Endothelial cell of umbilical vein (primary cell): ENCODE measurements at regions not wholly inside any gene's neighbourhood (a gene's known extent, or its start where the extent isn't known, plus 50 kb on each side); places are given as distances from the start of the nearest gene placed in this dataset.

ENCODE experiments used
- BruUV-seq: library from RNA; stranded (reverse); fragments of 400-500 nt; replicated peaks from 2 replicates; lab custom pipeline; 2021; lab: Mats Ljungman, UMichigan
- CTCF ChIA-PET: fragments of 300-600, 350-600 bp; sonication (Branson Sonifier 250); formaldehyde crosslinking; loops from one replicate; lab custom pipeline; 2021; ENCODE audit warnings: antibody characterized with exemption, inconsistent platforms; lab: Charles Lee
- POLR2A ChIA-PET: fragments of 300-600, 350-600 bp; sonication (Branson Sonifier 250); formaldehyde crosslinking; loops from one replicate; lab custom pipeline; 2021; ENCODE audit warnings: antibody characterized with exemption, inconsistent platforms; lab: Charles Lee
- DNase-seq: peaks from one replicate; pipeline ENCODE4 v3.0.0-alpha.2; 2011; ENCODE audit warnings: low read depth, low spot score
- FAIRE-seq: peaks from 2 replicates; lab custom pipeline; 2011; peaks lifted over from hg19 to GRCh38; lab: Jason Lieb, UNC
- H2AFZ ChIP-seq: 2 replicates; pipeline ENCODE4 v1.6.0; 2012; ENCODE audit warnings: low read depth, low read length, control low read depth, inconsistent platforms
- H3K27ac ChIP-seq: 2 replicates; pipeline ENCODE4 v1.5.1; 2011; ENCODE audit warnings: low read depth, mild to moderate bottlenecking, control low read depth, low read length, moderate library complexity; ENCODE audit not compliant: insufficient read depth
- H3K27me3 ChIP-seq, 2 experiments: 2 replicates each; pipeline versions ENCODE4 v1.6.0 to v1.6.1; 2011; ENCODE audit warnings: low read length in 2 of 2, mixed read lengths in 1 of 2; ENCODE audit not compliant: control insufficient read depth in 2 of 2, insufficient read depth in 2 of 2
- H3K36me3 ChIP-seq, 2 experiments: 2 replicates in 1 of 2; 3 replicates in 1 of 2; pipeline ENCODE4 v1.5.1; 2011; ENCODE audit warnings: low read length in 2 of 2, mild to moderate bottlenecking in 1 of 2, moderate library complexity in 1 of 2; ENCODE audit not compliant: control insufficient read depth in 2 of 2, insufficient read depth in 2 of 2; ENCODE audit errors: extremely low read depth in 1 of 2
- H3K4me1 ChIP-seq: 3 replicates; pipeline ENCODE4 v1.5.1; 2011; ENCODE audit warnings: mild to moderate bottlenecking, low read length; ENCODE audit not compliant: control insufficient read depth, insufficient read depth; ENCODE audit errors: extremely low read depth
- H3K4me2 ChIP-seq: 2 replicates; pipeline ENCODE4 v1.6.1; 2011; ENCODE audit warnings: low read length, control low read depth, mixed read lengths; ENCODE audit not compliant: insufficient read depth
- H3K4me3 ChIP-seq, 3 experiments: fragments of 200-600 bp in 1 of 3; sonication (generic), shearing (Covaris generic) in 1 of 3; replicated peaks in 1 of 3; 2 replicates each; pipeline ENCODE4 v1.5.1; 2011 to 2016; ENCODE audit warnings: control low read depth in 3 of 3, low read length in 3 of 3, mild to moderate bottlenecking in 2 of 3, inconsistent platforms in 1 of 3, low read depth in 1 of 3, moderate library complexity in 1 of 3; ENCODE audit not compliant: insufficient read depth in 1 of 3
- H3K79me2 ChIP-seq: 2 replicates; pipeline ENCODE4 v1.6.0; 2012; ENCODE audit warnings: low read length, inconsistent platforms; ENCODE audit not compliant: control insufficient read depth, insufficient read depth
- H3K9ac ChIP-seq: replicated peaks from 2 replicates; pipeline ENCODE3; 2011; ENCODE audit warnings: low read length, control low read depth; ENCODE audit not compliant: insufficient read depth; ENCODE audit errors: extremely low read depth
- H3K9me1 ChIP-seq: replicated peaks from 3 replicates; pipeline ENCODE4 v1.6.0; 2011; ENCODE audit warnings: mild to moderate bottlenecking, low read length; ENCODE audit not compliant: control insufficient read depth, insufficient read depth; ENCODE audit errors: extremely low read depth
- H3K9me3 ChIP-seq: replicated peaks from 2 replicates; pipeline ENCODE4 v1.5.1; 2012; ENCODE audit warnings: low read length, inconsistent platforms; ENCODE audit not compliant: control insufficient read depth, insufficient read depth
- H4K20me1 ChIP-seq: replicated peaks from 2 replicates; pipeline ENCODE3; 2011; ENCODE audit warnings: mild to moderate bottlenecking, low read length; ENCODE audit not compliant: control insufficient read depth, insufficient read depth; ENCODE audit errors: extremely low read depth
- CTCF ChIP-seq, 2 donors: IDR thresholded peaks; 1 replicate in 1 of 2; 2 replicates in 1 of 2; pipeline ENCODE4 v1.5.1; 2011; ENCODE audit warnings: low read length in 2 of 2, mild to moderate bottlenecking in 2 of 2, moderate library complexity in 2 of 2, control low read depth in 1 of 2, inconsistent platforms in 1 of 2, low read depth in 1 of 2; ENCODE audit not compliant: insufficient read depth in 1 of 2; ENCODE audit errors: extremely low read depth in 1 of 2
- EZH2 ChIP-seq: IDR thresholded peaks from 2 replicates; pipeline ENCODE4 v1.6.1; 2012; ENCODE audit warnings: borderline replicate concordance, low read depth, mild to moderate bottlenecking, moderate library complexity, low read length, inconsistent platforms; ENCODE audit not compliant: severe bottlenecking
- FOS ChIP-seq: IDR thresholded peaks from 2 replicates; pipeline ENCODE4 v1.6.1; 2011; ENCODE audit warnings: mild to moderate bottlenecking, low read length, moderate library complexity, borderline replicate concordance; ENCODE audit not compliant: insufficient read depth
- GATA2 ChIP-seq: IDR thresholded peaks from 2 replicates; pipeline ENCODE4 v1.7.0; 2011; ENCODE audit warnings: low read depth, mild to moderate bottlenecking, moderate library complexity, mixed read lengths, low read length; ENCODE audit not compliant: insufficient read length, insufficient read depth
- JUN ChIP-seq: IDR thresholded peaks from 2 replicates; pipeline ENCODE4 v1.6.1; 2011; ENCODE audit warnings: borderline replicate concordance, low read depth; ENCODE audit not compliant: insufficient read length, insufficient read depth
- MAX ChIP-seq: IDR thresholded peaks from 2 replicates; pipeline ENCODE4 v1.6.1; 2011; ENCODE audit not compliant: insufficient read depth, insufficient read length
- MYC ChIP-seq: IDR thresholded peaks from one replicate; pipeline ENCODE4 v1.6.1; 2011; ENCODE audit warnings: mild to moderate bottlenecking, low read depth, low read length
- POLR2A ChIP-seq: IDR thresholded peaks from 2 replicates; pipeline ENCODE4 v1.6.1; 2012; ENCODE audit warnings: low read depth, mild to moderate bottlenecking, control low read depth, low read length
- POLR2AphosphoS5 ChIP-seq: IDR thresholded peaks from 2 replicates; pipeline ENCODE4 v1.6.1; 2012; ENCODE audit warnings: low read depth, mild to moderate bottlenecking, control low read depth, low read length, moderate library complexity; ENCODE audit not compliant: insufficient read depth
- dilution Hi-C: fragments of 300-500 bp; cut with MboI; formaldehyde crosslinking; loops from one replicate; pipeline ENCODE4 v1.15.0; 2019; ENCODE audit warnings: low sequenced_read_pairs; ENCODE audit not compliant: extremely low pct_ligation_motif_present
- intact Hi-C: fragments of 100-400 bp; cut with micrococcal nuclease; formaldehyde crosslinking; loops from one replicate; pipeline ENCODE4 v1.10.0; 2022

GRCh38 chr18:65942104-65942503 lies 191.3 kb downstream of the CDH7 start:
- Histone ChIP-seq H3K9me1 (no peaks in the 10 kb centered on the region), H3K9ac (no peak overlapping the region), H3K4me1 (no peaks in the 10 kb centered on the region), H3K4me3 (no peak overlapping the region), H3K79me2 (no peaks in the 10 kb centered on the region), H4K20me1 (no peaks in the 10 kb centered on the region), H3K36me3 (no peaks in the 10 kb centered on the region), H2AFZ (no peak overlapping the region), H3K27me3 (no peaks in the 10 kb centered on the region), H3K4me2 (no peak overlapping the region), H3K9me3 (no peaks in the 10 kb centered on the region), H3K27ac (no peak overlapping the region)
- dilution Hi-C loops: no loop called here
- no TSS peak for BruUV-seq
- DNase-seq (no peak), FAIRE-seq (no peak)
- intact Hi-C loops: no loop called here
- no peak for TF ChIP-seq GATA2
- no peak for TF ChIP-seq POLR2AphosphoS5
- no peak for TF ChIP-seq MAX
- no peak for TF ChIP-seq MYC
- TF ChIP-seq JUN: no peak
- TF ChIP-seq CTCF (IDR thresholded peaks at IDR 0.05; ENCODE audit: extremely low read depth in 1 of 2, insufficient read depth in 1 of 2, low read depth in 1 of 2, low read length in 2 of 2): no peak
- TF ChIP-seq EZH2: no peak
- no peak for TF ChIP-seq FOS
- TF ChIP-seq POLR2A: no peak
- CTCF ChIA-PET: no interaction called here
- POLR2A ChIA-PET: no interaction called here
